Trophoblast cell (in vitro differentiated cells and primary cell): ENCODE measurements at regions not wholly inside any gene's neighbourhood (a gene's known extent, or its start where the extent isn't known, plus 50 kb on each side); places are given as distances from the start of the nearest gene placed in this dataset.
A peak's percentile ranks its signal among the peaks of the same experiment; 100 is the strongest.

Experiments used
- DNase-seq, 2 donors: peaks; one replicate each; pipeline ENCODE4 v3.0.0-alpha.2; 2016
- H2AFZ ChIP-seq: 2 replicates; pipeline ENCODE4 v1.6.1; 2013; ENCODE audit warnings: low read length, moderate library complexity, mild to moderate bottlenecking; ENCODE audit not compliant: insufficient read depth, poor library complexity
- H2AK5ac ChIP-seq: 2 replicates; pipeline ENCODE4 v1.6.1; 2013; ENCODE audit warnings: mild to moderate bottlenecking, low read length
- H2BK120ac ChIP-seq: 2 replicates; pipeline ENCODE4 v1.6.1; 2013; ENCODE audit warnings: low read length, mild to moderate bottlenecking, moderate library complexity; ENCODE audit not compliant: insufficient read depth, poor library complexity
- H2BK12ac ChIP-seq: 2 replicates; pipeline ENCODE4 v1.6.1; 2013; ENCODE audit warnings: mild to moderate bottlenecking, low read length, moderate library complexity
- H2BK5ac ChIP-seq: 2 replicates; pipeline ENCODE4 v1.6.1; 2013; ENCODE audit warnings: low read length, low read depth, moderate library complexity, mild to moderate bottlenecking; ENCODE audit not compliant: poor library complexity
- H3K14ac ChIP-seq: 2 replicates; pipeline ENCODE4 v1.6.1; 2013; ENCODE audit warnings: mild to moderate bottlenecking, low read length
- H3K18ac ChIP-seq: 2 replicates; pipeline ENCODE4 v1.6.1; 2013; ENCODE audit warnings: mild to moderate bottlenecking, low read length
- H3K23ac ChIP-seq: 2 replicates; pipeline ENCODE4 v1.6.1; 2013; ENCODE audit warnings: low read length
- H3K27ac ChIP-seq: 2 replicates; pipeline ENCODE4 v1.5.1; 2013; ENCODE audit warnings: low read depth, mild to moderate bottlenecking, inconsistent platforms, low read length, moderate library complexity
- H3K27me3 ChIP-seq: 2 replicates; pipeline ENCODE4 v1.6.1; 2013; ENCODE audit warnings: inconsistent platforms, mild to moderate bottlenecking, low read length, moderate library complexity; ENCODE audit not compliant: insufficient read depth
- H3K36me3 ChIP-seq, 2 experiments: 1 replicate in 1 of 2; 2 replicates in 1 of 2; pipeline ENCODE4 v1.6.1; 2013; ENCODE audit warnings: low read length in 2 of 2, mild to moderate bottlenecking in 2 of 2, moderate library complexity in 1 of 2; ENCODE audit not compliant: insufficient read depth in 2 of 2, control insufficient read depth in 1 of 2
- H3K4ac ChIP-seq: 2 replicates; pipeline ENCODE4 v1.6.1; 2013; ENCODE audit warnings: low read depth, mild to moderate bottlenecking, low read length, moderate library complexity
- H3K4me1 ChIP-seq, 2 experiments: 1 replicate in 1 of 2; 2 replicates in 1 of 2; pipeline ENCODE4 v1.6.1; 2013; ENCODE audit warnings: low read length in 2 of 2, mild to moderate bottlenecking in 2 of 2, moderate library complexity in 1 of 2; ENCODE audit not compliant: insufficient read depth in 2 of 2, control insufficient read depth in 1 of 2
- H3K4me2 ChIP-seq: 2 replicates; pipeline ENCODE4 v1.6.1; 2013; ENCODE audit warnings: inconsistent platforms, mild to moderate bottlenecking, low read length, moderate library complexity
- H3K4me3 ChIP-seq: 2 replicates; pipeline ENCODE4 v1.5.1; 2013; ENCODE audit warnings: mild to moderate bottlenecking, low read depth, low read length, inconsistent platforms
- H3K79me1 ChIP-seq: one replicate; pipeline ENCODE4 v1.6.1; 2013; ENCODE audit warnings: low read length
- H3K79me2 ChIP-seq: 2 replicates; pipeline ENCODE4 v1.6.1; 2013; ENCODE audit warnings: low read length, mild to moderate bottlenecking; ENCODE audit not compliant: control insufficient read depth, insufficient read depth, poor library complexity
- H3K9ac ChIP-seq: 2 replicates; pipeline ENCODE4 v1.6.1; 2013; ENCODE audit warnings: mild to moderate bottlenecking, low read length
- H3K9me3 ChIP-seq: 2 replicates; pipeline ENCODE4 v1.6.1; 2013; ENCODE audit warnings: low read depth, mild to moderate bottlenecking, control low read depth, inconsistent platforms, low read length; ENCODE audit not compliant: insufficient read depth
- H4K12ac ChIP-seq: 2 replicates; pipeline ENCODE4 v1.6.1; 2013; ENCODE audit warnings: low read depth, mild to moderate bottlenecking, low read length, moderate library complexity
- H4K8ac ChIP-seq: 2 replicates; pipeline ENCODE4 v1.6.1; 2013; ENCODE audit warnings: low read depth, mild to moderate bottlenecking, low read length, moderate library complexity
- H4K91ac ChIP-seq: one replicate; pipeline ENCODE4 v1.6.1; 2013; ENCODE audit warnings: low read depth, mild to moderate bottlenecking, low read length, moderate library complexity
- WGBS: extraction: QIAGEN DNeasy Blood & Tissue Kit; methylation state at CpG from one replicate; pipeline ENCODE4 v1.1.7; 2013; ENCODE audit warnings: missing lambda C conversion rate; ENCODE audit not compliant: insufficient read length, insufficient coverage; ENCODE audit errors: extremely low coverage; 5-methylcytosine and 5-hydroxymethylcytosine counted together

DNA sequence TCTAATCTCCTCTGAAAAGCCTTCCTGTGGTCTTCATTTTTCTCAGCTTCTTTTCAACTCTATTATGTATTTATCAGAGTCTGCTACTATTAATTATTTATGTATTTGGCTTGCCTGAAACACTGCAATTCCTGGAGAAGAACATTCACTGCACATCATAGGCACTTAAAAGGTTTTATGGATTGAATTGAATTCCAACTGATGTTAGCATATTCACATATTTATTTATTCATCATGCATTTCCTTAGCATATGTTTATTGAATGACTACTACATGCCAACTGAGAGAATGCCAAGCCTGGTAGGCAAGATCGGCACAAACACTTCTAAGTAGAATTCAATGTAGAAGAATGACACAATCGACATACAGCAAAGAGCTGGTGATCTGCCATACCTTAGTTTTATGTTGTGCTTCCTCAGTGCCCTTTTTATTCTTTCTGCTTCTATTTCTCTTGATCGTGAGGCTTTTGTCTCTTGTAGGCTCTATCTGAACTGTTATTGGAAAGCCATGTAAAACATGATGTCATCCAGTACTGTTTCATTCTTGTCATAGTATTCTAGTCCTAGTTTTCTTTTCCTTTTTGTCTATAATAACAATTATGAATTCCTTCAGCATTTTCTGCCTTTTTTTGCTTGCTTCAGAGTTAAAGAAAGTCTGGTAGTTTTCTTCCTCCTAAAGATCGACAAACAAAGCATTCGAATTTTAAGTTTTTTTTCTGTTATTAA, 454.2 kb downstream of the TLE4 start:
- no peaks in the 10 kb centered on the region for H3K27me3 ChIP-seq
- H4K91ac ChIP-seq = no peak overlapping the region
- no peak overlapping the region for H3K27ac ChIP-seq
- no peaks in the 10 kb centered on the region for H3K4me1 ChIP-seq
- H3K79me2 ChIP-seq = no peaks in the 10 kb centered on the region
- H2BK12ac ChIP-seq = no peak overlapping the region
- no peak overlapping the region for H3K4ac ChIP-seq
- no peak overlapping the region for H3K9ac ChIP-seq
- H3K14ac ChIP-seq = no peak overlapping the region
- no peak overlapping the region for H4K12ac ChIP-seq
- H2BK5ac ChIP-seq = no peak overlapping the region
- no peak overlapping the region for H4K8ac ChIP-seq
- no peak overlapping the region for H3K23ac ChIP-seq
- no peak overlapping the region for H3K4me2 ChIP-seq
- H2AFZ ChIP-seq = no peak overlapping the region
- no peak overlapping the region for H2BK120ac ChIP-seq
- no peak overlapping the region for H2AK5ac ChIP-seq
- H3K79me1 ChIP-seq = no peaks in the 10 kb centered on the region
- DNase-seq = peak in 1 of 2 donors; percentile 50
- H3K9me3 ChIP-seq = peaks cover 1% of the 10 kb centered on the region
- no peak overlapping the region for H3K4me3 ChIP-seq
- no peaks in the 10 kb centered on the region for H3K36me3 ChIP-seq
- no CpG with 5 or more reads among the region's 5 CpGs for WGBS
- no peak overlapping the region for H3K18ac ChIP-seq

DNA sequence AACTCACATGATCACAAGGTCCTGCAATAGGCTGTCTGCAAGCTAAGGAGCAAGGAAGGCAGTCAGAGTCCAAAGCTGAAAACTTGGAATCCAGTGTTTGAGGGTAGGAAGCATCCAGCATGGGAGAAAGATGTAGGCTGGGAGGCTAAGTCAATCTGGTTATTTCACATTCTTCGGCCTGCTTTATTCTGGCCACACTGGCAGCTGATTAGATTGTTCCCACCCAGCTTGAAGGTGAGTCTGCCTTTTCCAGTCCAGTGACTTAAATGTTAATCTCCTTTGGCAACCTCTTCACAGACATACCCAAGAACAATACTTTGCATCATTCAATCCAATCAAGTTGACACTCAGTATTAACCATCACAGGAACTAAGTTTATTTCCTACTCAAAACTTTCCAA, 453.4 kb downstream of the TLE4 start:
- no CpG with 5 or more reads among the region's 1 CpG for WGBS

DNA sequence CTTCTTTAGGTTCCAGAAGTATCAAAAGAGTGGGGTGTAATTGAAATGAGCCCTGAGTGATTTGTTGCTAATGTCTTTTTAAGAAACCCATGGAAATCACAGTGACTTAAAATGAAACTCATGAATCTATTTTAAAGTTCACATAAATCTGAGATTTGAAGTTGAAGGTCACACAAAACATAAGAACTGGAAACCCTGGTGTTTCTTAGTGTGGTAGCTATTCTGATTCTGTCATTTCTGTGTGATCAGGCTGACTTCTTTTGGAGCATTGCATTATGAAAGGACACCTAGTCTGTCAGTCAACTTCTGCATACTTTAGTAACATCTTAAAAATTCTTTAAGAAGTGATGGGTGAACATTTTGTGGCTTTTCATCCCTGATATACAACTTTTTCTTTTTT, 448.8 kb downstream of the TLE4 start:
- Histone ChIP-seq H3K79me1 (no peaks in the 10 kb centered on the region), H3K36me3 (no peaks in the 10 kb centered on the region), H3K23ac (no peak overlapping the region), H2AFZ (no peak overlapping the region), H3K4me3 (no peak overlapping the region), H3K27ac (no peak overlapping the region), H3K14ac (no peak overlapping the region), H3K18ac (no peak overlapping the region), H3K79me2 (no peaks in the 10 kb centered on the region), H4K8ac (no peak overlapping the region), H2BK12ac (no peak overlapping the region), H2AK5ac (no peak overlapping the region), H3K27me3 (no peaks in the 10 kb centered on the region), H3K4ac (no peak overlapping the region), H3K9me3 (peaks cover 1% of the 10 kb centered on the region), H3K9ac (no peak overlapping the region), H3K4me1 (no peaks in the 10 kb centered on the region), H4K12ac (no peak overlapping the region), H4K91ac (no peak overlapping the region), H2BK5ac (no peak overlapping the region), H2BK120ac (no peak overlapping the region), H3K4me2 (no peak overlapping the region)
- no peak for DNase-seq

More for the DNA sequence above, 453.4 kb downstream of the TLE4 start:
- no peak overlapping the region for H4K8ac ChIP-seq
- no peak overlapping the region for H3K4me2 ChIP-seq
- H3K9me3 ChIP-seq = peaks cover 1% of the 10 kb centered on the region
- no peak overlapping the region for H3K14ac ChIP-seq
- no peak overlapping the region for H2AK5ac ChIP-seq
- no peak overlapping the region for H2BK5ac ChIP-seq
- H4K91ac ChIP-seq = no peak overlapping the region
- H3K79me2 ChIP-seq = no peaks in the 10 kb centered on the region
- H3K4me3 ChIP-seq = no peak overlapping the region
- DNase-seq = peak; percentile 67 to 92
- H3K27me3 ChIP-seq = no peaks in the 10 kb centered on the region
- no peaks in the 10 kb centered on the region for H3K4me1 ChIP-seq
- no peak overlapping the region for H4K12ac ChIP-seq
- no peaks in the 10 kb centered on the region for H3K36me3 ChIP-seq
- no peak overlapping the region for H2AFZ ChIP-seq
- no peak overlapping the region for H3K18ac ChIP-seq
- no peak overlapping the region for H3K27ac ChIP-seq
- no peak overlapping the region for H3K4ac ChIP-seq
- no peak overlapping the region for H2BK12ac ChIP-seq
- H3K9ac ChIP-seq = no peak overlapping the region
- no peaks in the 10 kb centered on the region for H3K79me1 ChIP-seq
- no peak overlapping the region for H3K23ac ChIP-seq
- no peak overlapping the region for H2BK120ac ChIP-seq

DNA sequence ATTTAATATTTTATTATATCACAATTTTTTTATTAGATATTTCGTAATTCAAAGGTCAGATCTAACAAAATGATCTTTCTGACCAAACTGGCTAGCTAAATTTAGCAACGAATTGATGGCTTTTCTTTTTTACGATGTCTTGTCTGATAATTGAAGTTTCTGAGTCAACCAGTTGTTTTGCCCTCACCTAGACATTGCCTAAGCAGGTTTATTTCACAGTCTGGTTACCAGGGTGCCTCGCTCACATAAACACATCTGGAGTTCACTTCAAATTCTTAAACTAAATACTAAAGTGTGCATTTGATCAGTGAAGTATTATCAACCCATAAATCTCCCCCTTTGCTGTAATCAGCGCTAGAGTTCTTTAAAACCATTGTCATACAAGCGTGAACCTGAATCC, 448.3 kb downstream of the TLE4 start:
- Histone ChIP-seq H3K9me3 (peaks cover under 1% of the 10 kb centered on the region), H3K23ac (no peak overlapping the region), H3K4ac (no peak overlapping the region), H2BK12ac (no peak overlapping the region), H3K4me1 (no peaks in the 10 kb centered on the region), H3K18ac (no peak overlapping the region), H3K27ac (no peak overlapping the region), H3K4me3 (no peak overlapping the region), H3K36me3 (no peaks in the 10 kb centered on the region), H3K79me2 (no peaks in the 10 kb centered on the region), H2AK5ac (no peak overlapping the region), H4K8ac (no peak overlapping the region), H3K27me3 (no peaks in the 10 kb centered on the region), H2AFZ (no peak overlapping the region), H2BK5ac (no peak overlapping the region), H2BK120ac (no peak overlapping the region), H3K9ac (no peak overlapping the region), H4K91ac (no peak overlapping the region), H4K12ac (no peak overlapping the region), H3K79me1 (no peaks in the 10 kb centered on the region), H3K4me2 (no peak overlapping the region), H3K14ac (no peak overlapping the region)
- peak; percentile 64 to 83 for DNase-seq
- no CpG with 5 or more reads among the region's 6 CpGs for WGBS
